Activated CD4-positive, alpha-beta T cell treated with anti-CD3 and anti-CD28 coated beads, Interleukin-10, Interleukin-2, amounts not matched to agents 100 ng/mL and 50 ng/mL, durations not matched to agents 16 hours and 8 hours (primary cell): ENCODE measurements at regions not wholly inside any gene's neighbourhood (a gene's known extent, or its start where the extent isn't known, plus 50 kb on each side); places are given as distances from the start of the nearest gene placed in this dataset.
"Not testable (repeated sequence)": the region's sequence is repeated elsewhere in the genome, so short reads cannot be mapped to it uniquely, and the experiment has no call there.

ENCODE experiments used
- DNase-seq: peaks from one replicate; pipeline ENCODE4 v3.0.0-alpha.2; 2020

GRCh38 chr14:43143106-43143505 is 1364.0 kb downstream of the FSCB start:
- DNase-seq = no peak

- no peak for DNase-seq
Observed at GRCh38 chr14:43141636-43142191, 1365.4 kb downstream of the FSCB start.

GRCh38 chr14:43140453-43140852 is 1366.6 kb downstream of the FSCB start:
- no peak for DNase-seq

GRCh38 chr14:43135877-43136411 is 1371.1 kb downstream of the FSCB start:
- no peak for DNase-seq

GRCh38 chr14:43132441-43132840 is 1374.6 kb downstream of the FSCB start:
- no peak for DNase-seq

- DNase-seq = not testable (repeated sequence)
Observed at GRCh38 chr14:43128429-43128828, 1378.7 kb downstream of the FSCB start.

- DNase-seq = not testable (repeated sequence)
Observed at GRCh38 chr14:43127874-43128273, 1379.2 kb downstream of the FSCB start.

GRCh38 chr14:43123544-43123943 is 1383.5 kb downstream of the FSCB start:
- no peak for DNase-seq

- no peak for DNase-seq
Observed at GRCh38 chr14:43119672-43120071, 1387.4 kb downstream of the FSCB start.

- DNase-seq = no peak
Observed at GRCh38 chr14:43116341-43116740, 1390.7 kb downstream of the FSCB start.

- no peak for DNase-seq
Observed at GRCh38 chr14:43105305-43105704, 1401.8 kb downstream of the FSCB start.

- DNase-seq = no peak
Observed at GRCh38 chr14:43090380-43090779, 1416.7 kb downstream of the FSCB start.

GRCh38 chr14:43087666-43088065 is 1419.4 kb downstream of the FSCB start:
- DNase-seq = no peak

- DNase-seq = no peak
Observed at GRCh38 chr14:43085819-43086218, 1421.3 kb downstream of the FSCB start.

GRCh38 chr14:43067372-43067771 is 1439.7 kb downstream of the FSCB start:
- DNase-seq = not testable (repeated sequence)

- no peak for DNase-seq
Observed at GRCh38 chr14:43056106-43056505, 1449.4 kb downstream of the LRFN5 start.

GRCh38 chr14:43052897-43053296 is 1446.2 kb downstream of the LRFN5 start:
- DNase-seq = no peak

GRCh38 chr14:43043850-43044249 is 1437.2 kb downstream of the LRFN5 start:
- no peak for DNase-seq

- no peak for DNase-seq
Observed at GRCh38 chr14:43042408-43042807, 1435.7 kb downstream of the LRFN5 start.

- no peak for DNase-seq
Observed at GRCh38 chr14:43041976-43042375, 1435.3 kb downstream of the LRFN5 start.

- DNase-seq = no peak
Observed at GRCh38 chr14:43041207-43041606, 1434.5 kb downstream of the LRFN5 start.

- DNase-seq = no peak
Observed at GRCh38 chr14:43039881-43040280, 1433.2 kb downstream of the LRFN5 start.

- no peak for DNase-seq
Observed at GRCh38 chr14:43031598-43031997, 1424.9 kb downstream of the LRFN5 start.

GRCh38 chr14:43022094-43022800 is 1415.6 kb downstream of the LRFN5 start:
- no peak for DNase-seq

GRCh38 chr14:43019826-43020225 is 1413.2 kb downstream of the LRFN5 start:
- DNase-seq = no peak
